K562 (cell line): ENCODE measurements at regions not wholly inside any gene's neighbourhood (a gene's known extent, or its start where the extent isn't known, plus 50 kb on each side); places are given as distances from the start of the nearest gene placed in this dataset.

Experiments
- ATAC-seq: fragments of 200-7000 bp; cut with Tn5 transposase; 3 replicates; pipeline ENCODE4 v1.9.1; 2020; ENCODE audit warnings: moderate library complexity
- BruUV-seq: library from RNA; stranded (reverse); fragments of 400-500 nt; replicated peaks from 2 replicates; lab custom pipeline; 2021; lab: Mats Ljungman, UMichigan
- CTCF ChIA-PET: fragments of 300-600 bp; formaldehyde crosslinking; extraction: SDS; loops from one replicate; lab custom pipeline; 2021; ENCODE audit warnings: low intra/inter-chr PET ratio; lab: Yijun Ruan, JAX
- POLR2A ChIA-PET: fragments of 300-600, 350-650 bp; sonication (Branson Sonifier 250); formaldehyde crosslinking; extraction: SDS; loops from one replicate; lab custom pipeline; 2021; ENCODE audit warnings: antibody characterized with exemption, inconsistent platforms; lab: Yijun Ruan, JAX
- DNase-seq, 4 experiments: peaks; one replicate each; pipeline versions ENCODE4 v3.0.0 to v3.0.0-alpha.2; 2011 to 2018; ENCODE audit warnings: low spot score in 3 of 4, mixed read lengths in 3 of 4; ENCODE audit errors: extremely low read depth in 1 of 4
- FAIRE-seq: peaks from 2 replicates; lab custom pipeline; 2011; peaks lifted over from hg19 to GRCh38; lab: Jason Lieb, UNC
- H2AFZ ChIP-seq: 2 replicates; pipeline ENCODE4 v1.6.0; 2011; ENCODE audit warnings: low read depth, low read length, control low read depth, inconsistent platforms
- H3K27ac ChIP-seq: fragments of 200-600 bp; 3 replicates; pipeline ENCODE4 v1.8.0; 2011; ENCODE audit warnings: low read depth, mild to moderate bottlenecking, control low read depth, inconsistent platforms, low read length, moderate library complexity, mixed read lengths; ENCODE audit errors: extremely low read depth
- H3K27me3 ChIP-seq, 2 experiments: fragments of 300-600 bp in 1 of 2; 2 replicates in 1 of 2; 3 replicates in 1 of 2; pipeline versions ENCODE4 v1.6.0 to v1.8.0; 2011; ENCODE audit warnings: inconsistent platforms in 2 of 2, low read length in 2 of 2, mild to moderate bottlenecking in 1 of 2, mixed read lengths in 1 of 2, moderate library complexity in 1 of 2; ENCODE audit not compliant: control insufficient read depth in 2 of 2, insufficient read depth in 2 of 2
- H3K36me3 ChIP-seq: fragments of 300-600 bp; 3 replicates; pipeline ENCODE4 v1.8.0; 2011; ENCODE audit warnings: mild to moderate bottlenecking, low read length, inconsistent platforms; ENCODE audit not compliant: control insufficient read depth, insufficient read depth
- H3K4me1 ChIP-seq, 2 experiments: fragments of 200-600 bp in 1 of 2; replicated peaks in 1 of 2; 2 replicates in 1 of 2; 3 replicates in 1 of 2; pipeline versions ENCODE4 v1.5.1 to v1.8.0; 2011; ENCODE audit warnings: inconsistent platforms in 2 of 2, low read length in 2 of 2, mild to moderate bottlenecking in 1 of 2, mixed read lengths in 1 of 2, moderate library complexity in 1 of 2; ENCODE audit not compliant: control insufficient read depth in 2 of 2, insufficient read depth in 2 of 2
- H3K4me2 ChIP-seq: 2 replicates; pipeline ENCODE4 v1.6.1; 2011; ENCODE audit warnings: low read length, control low read depth, inconsistent platforms, mixed read lengths; ENCODE audit not compliant: insufficient read depth
- H3K4me3 ChIP-seq: fragments of 200-600 bp; sonication (generic), shearing (Covaris generic); 2 replicates; pipeline ENCODE4 v1.5.1; 2016; ENCODE audit warnings: control low read depth, inconsistent platforms
- H3K79me2 ChIP-seq: fragments of 200-600 bp; 3 replicates; pipeline ENCODE4 v1.8.0; 2011; ENCODE audit warnings: low read length, inconsistent platforms; ENCODE audit not compliant: control insufficient read depth, insufficient read depth
- H3K9ac ChIP-seq, 2 experiments: 2 replicates each; pipeline versions ENCODE4 v1.6.0 to v1.6.1; 2011; ENCODE audit warnings: low read depth in 2 of 2, low read length in 2 of 2, control low read depth in 1 of 2, inconsistent platforms in 1 of 2, mild to moderate bottlenecking in 1 of 2, mixed read lengths in 1 of 2; ENCODE audit not compliant: insufficient read depth in 1 of 2
- H3K9me1 ChIP-seq: one replicate; pipeline ENCODE4 v1.6.0; 2011; ENCODE audit warnings: inconsistent platforms, mild to moderate bottlenecking, low read length, moderate library complexity; ENCODE audit not compliant: control insufficient read depth, insufficient read depth
- H3K9me3 ChIP-seq: replicated peaks from 2 replicates; pipeline ENCODE4 v1.5.1; 2011; ENCODE audit warnings: low read depth, low read length, inconsistent platforms; ENCODE audit not compliant: control insufficient read depth, insufficient read depth
- H4K20me1 ChIP-seq: replicated peaks from 2 replicates; pipeline ENCODE4 v1.6.1; 2011; ENCODE audit warnings: low read length, inconsistent platforms, mixed read lengths; ENCODE audit not compliant: control insufficient read depth, insufficient read depth
- ADNP ChIP-seq: fragments of 200-800 bp; sonication (Bioruptor generic); IDR thresholded peaks from 2 replicates; pipeline ENCODE4 v1.6.1; 2016; ENCODE audit warnings: missing genetic modification characterization, missing compliant biosample characterization
- BACH1 ChIP-seq: fragments of 200-800 bp; sonication (Bioruptor generic); IDR thresholded peaks from 2 replicates; pipeline ENCODE4 v1.6.1; 2016; ENCODE audit warnings: missing genetic modification characterization, missing compliant biosample characterization
- GABPA ChIP-seq: fragments of 200-800 bp; sonication (Bioruptor generic); conservative IDR thresholded peaks from 2 replicates; pipeline ENCODE4 v1.6.1; 2016; ENCODE audit warnings: low read depth, missing genetic modification characterization, missing compliant biosample characterization
- PHF20 ChIP-seq: fragments of 450-650 bp; IDR thresholded peaks from 2 replicates; pipeline ENCODE4 v1.6.1; 2018; ENCODE audit not compliant: partially characterized antibody
- POLR2G ChIP-seq: fragments of 200-400 bp; formaldehyde crosslinking; IDR thresholded peaks from 2 replicates; pipeline ENCODE4 v1.6.1; 2017; ENCODE audit warnings: low read depth, mild to moderate bottlenecking, antibody characterized with exemption, low read length, moderate library complexity
- PTRF ChIP-seq: fragments of 450-650 bp; IDR thresholded peaks from 2 replicates; pipeline ENCODE4 v1.6.1; 2016; ENCODE audit warnings: mild to moderate bottlenecking, missing genetic modification characterization, missing compliant biosample characterization
- SNRNP70 ChIP-seq: fragments of 200-400 bp; formaldehyde crosslinking; optimal IDR thresholded peaks from 2 replicates; pipeline ENCODE3; 2017; ENCODE audit warnings: low read depth, low read length
- ZNF232 ChIP-seq: sonication (generic); formaldehyde crosslinking; IDR thresholded peaks from 2 replicates; pipeline ENCODE4 v1.8.0; 2022; ENCODE audit warnings: mild to moderate bottlenecking, missing genetic modification reagents
- ZNF589 ChIP-seq: fragments of 200-800 bp; sonication (Bioruptor generic); IDR thresholded peaks from 2 replicates; pipeline ENCODE4 v1.6.1; 2016; ENCODE audit warnings: low read depth, missing genetic modification characterization, missing compliant biosample characterization
- ZNF644 ChIP-seq: fragments of 200-800 bp; sonication (Bioruptor generic); IDR thresholded peaks from 2 replicates; pipeline ENCODE4 v1.6.1; 2016; ENCODE audit warnings: low read depth, missing genetic modification characterization, missing compliant biosample characterization
- WGBS: fragments of 100-300 bp; shearing (Covaris generic); methylation state at CpG from one replicate; pipeline ENCODE4 v1.1.6; 2016; ENCODE audit warnings: low coverage, mixed read lengths; ENCODE audit not compliant: insufficient coverage; ENCODE audit errors: missing lambda C conversion rate; 5-methylcytosine and 5-hydroxymethylcytosine counted together
- in situ Hi-C: fragments of 300-500 bp; cut with MboI; formaldehyde crosslinking; loops from 4 replicates; pipeline ENCODE4 v1.15.0; 2018; ENCODE audit warnings: inconsistent platforms, mixed read lengths
- intact Hi-C: fragments of 100-400 bp; cut with micrococcal nuclease; formaldehyde crosslinking; loops from 2 replicates; pipeline ENCODE4 v1.14.2; 2022
- TF ChIP-seq, protein P1 (sequence below): sonication (generic); formaldehyde crosslinking; IDR thresholded peaks from 2 replicates; pipeline ENCODE4 v1.8.1; 2023; ENCODE audit warnings: mild to moderate bottlenecking, missing genetic modification reagents

DNA sequence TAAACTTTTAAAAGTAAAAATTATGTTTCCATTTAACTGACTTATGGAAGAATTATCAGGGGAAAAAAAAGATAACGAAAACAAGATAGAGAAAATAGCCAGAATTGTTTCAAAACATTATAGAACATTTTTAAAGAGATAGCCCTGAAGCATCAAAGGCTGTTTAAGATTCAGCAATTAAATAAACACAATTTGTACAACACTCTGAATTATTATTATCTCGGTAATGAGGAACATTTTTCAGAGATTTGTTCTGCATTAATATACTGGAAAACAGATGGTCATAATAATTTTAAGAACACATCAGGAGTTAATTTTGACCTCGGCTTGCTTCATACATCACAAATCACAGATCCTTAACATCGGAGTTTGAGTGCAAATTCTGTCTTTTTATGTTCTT, 643.8 kb downstream of the SORCS1 start (continued):
- TF ChIP-seq ADNP: no peak

DNA sequence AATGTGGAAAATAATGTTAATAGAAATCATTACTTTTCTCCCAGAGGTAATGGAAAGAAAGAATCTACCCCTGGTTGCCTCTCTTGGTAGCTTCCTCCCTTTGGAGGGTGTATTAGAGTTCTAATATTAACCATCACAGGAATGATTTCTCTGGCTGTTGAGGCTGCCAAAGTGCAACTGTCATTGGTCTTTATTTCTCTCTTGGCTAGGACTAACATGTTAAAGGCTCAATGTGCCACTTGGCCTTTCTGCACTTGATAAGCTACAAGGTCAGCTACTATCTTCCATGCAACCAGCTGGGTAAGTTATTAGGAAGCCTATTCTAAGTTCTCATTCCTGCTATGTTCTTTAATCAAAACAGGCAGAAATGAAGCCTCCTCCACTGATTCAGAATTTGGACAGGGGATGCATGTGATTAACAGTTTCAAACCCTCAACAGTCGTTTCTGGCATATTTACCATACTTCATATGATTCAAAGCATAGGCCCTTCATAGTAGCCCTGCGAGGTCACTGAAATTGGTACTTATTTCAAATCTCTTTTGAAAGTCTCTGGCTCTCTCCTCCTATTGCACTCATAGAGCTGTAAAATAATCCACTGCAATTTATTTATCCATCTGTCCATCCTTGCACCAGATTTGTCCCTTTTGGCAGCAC, 645.0 kb downstream of the SORCS1 start:
- CTCF ChIA-PET: no interaction called here
- Histone ChIP-seq H2AFZ (no peak overlapping the region), H3K4me1 (no peaks in the 10 kb centered on the region), H3K27me3 (no peaks in the 10 kb centered on the region), H3K4me2 (no peak overlapping the region), H4K20me1 (no peaks in the 10 kb centered on the region), H3K36me3 (no peaks in the 10 kb centered on the region), H3K27ac (no peak overlapping the region), H3K4me3 (no peak overlapping the region), H3K9ac (no peak overlapping the region), H3K79me2 (no peaks in the 10 kb centered on the region)
- intact Hi-C loops: no loop called here
- 0% methylated on average over 2 of the region's 2 CpGs for WGBS
- in situ Hi-C loops: no loop called here
- DNase-seq (no peak), FAIRE-seq (no peak), ATAC-seq (no peak)
- TF ChIP-seq, protein P1, sequence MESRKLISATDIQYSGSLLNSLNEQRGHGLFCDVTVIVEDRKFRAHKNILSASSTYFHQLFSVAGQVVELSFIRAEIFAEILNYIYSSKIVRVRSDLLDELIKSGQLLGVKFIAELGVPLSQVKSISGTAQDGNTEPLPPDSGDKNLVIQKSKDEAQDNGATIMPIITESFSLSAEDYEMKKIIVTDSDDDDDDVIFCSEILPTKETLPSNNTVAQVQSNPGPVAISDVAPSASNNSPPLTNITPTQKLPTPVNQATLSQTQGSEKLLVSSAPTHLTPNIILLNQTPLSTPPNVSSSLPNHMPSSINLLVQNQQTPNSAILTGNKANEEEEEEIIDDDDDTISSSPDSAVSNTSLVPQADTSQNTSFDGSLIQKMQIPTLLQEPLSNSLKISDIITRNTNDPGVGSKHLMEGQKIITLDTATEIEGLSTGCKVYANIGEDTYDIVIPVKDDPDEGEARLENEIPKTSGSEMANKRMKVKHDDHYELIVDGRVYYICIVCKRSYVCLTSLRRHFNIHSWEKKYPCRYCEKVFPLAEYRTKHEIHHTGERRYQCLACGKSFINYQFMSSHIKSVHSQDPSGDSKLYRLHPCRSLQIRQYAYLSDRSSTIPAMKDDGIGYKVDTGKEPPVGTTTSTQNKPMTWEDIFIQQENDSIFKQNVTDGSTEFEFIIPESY (CRISPR knock-in tag): no peak
- TF ChIP-seq PHF20 (no peak), PTRF (tag) (no peak), BACH1 (tag) (no peak), SNRNP70 (no peak), ZNF232 (CRISPR knock-in tag) (no peak), ZNF589 (CRISPR knock-in tag) (no peak), ZNF644 (tag) (no peak), GABPA (tag) (no peak), POLR2G (no peak)
- TF ChIP-seq, all 486 proteins: peak for 0
- Histone ChIP-seq H3K9me1 (no peaks in the 10 kb centered on the region), H3K9me3 (no peaks in the 10 kb centered on the region)
- POLR2A ChIA-PET: no interaction called here
- BruUV-seq: no TSS peak
